GM21423 (cell line): ENCODE measurements at regions not wholly inside any gene's neighbourhood (a gene's known extent, or its start where the extent isn't known, plus 50 kb on each side); places are given as distances from the start of the nearest gene placed in this dataset.

Source experiments
- ATAC-seq: cut with Tn5 transposase; IDR thresholded peaks from one replicate; pipeline ENCODE4 v1.9.1; 2021; ENCODE audit warnings: mild to moderate bottlenecking, moderate library complexity; ENCODE audit not compliant: unreplicated experiment

GRCh38 chr21:25385341-25385740, 221.9 kb downstream of the MRPL39 start:
- ATAC-seq: no peak

GRCh38 chr21:25384782-25385181, 222.5 kb downstream of the MRPL39 start:
- no peak for ATAC-seq

- no peak for ATAC-seq
These were observed 223.7 kb downstream of the MRPL39 start for GRCh38 chr21:25383545-25383944.

GRCh38 chr21:25381936-25382452, 225.3 kb downstream of the MRPL39 start:
- ATAC-seq: no peak

GRCh38 chr21:25375675-25376074, 231.6 kb downstream of the MRPL39 start:
- ATAC-seq: no peak

- ATAC-seq: no peak
These were observed 233.9 kb downstream of the MRPL39 start for GRCh38 chr21:25373126-25374082.

- no peak for ATAC-seq
These were observed 235.3 kb downstream of the MRPL39 start for GRCh38 chr21:25371841-25372425.

- no peak for ATAC-seq
These were observed 237.0 kb downstream of the MRPL39 start for GRCh38 chr21:25370311-25370744.

GRCh38 chr21:25369524-25370300, 237.6 kb downstream of the MRPL39 start:
- ATAC-seq: no peak

GRCh38 chr21:25368531-25368930, 238.8 kb downstream of the MRPL39 start:
- no peak for ATAC-seq

- no peak for ATAC-seq
These were observed 241.2 kb downstream of the MRPL39 start for GRCh38 chr21:25366116-25366515.

- no peak for ATAC-seq
These were observed 244.7 kb downstream of the MRPL39 start for GRCh38 chr21:25362375-25363267.

GRCh38 chr21:25361765-25362164, 245.5 kb downstream of the MRPL39 start:
- ATAC-seq: no peak

GRCh38 chr21:25361097-25361496, 246.2 kb downstream of the MRPL39 start:
- ATAC-seq: no peak

GRCh38 chr21:25360593-25360992, 246.7 kb downstream of the MRPL39 start:
- ATAC-seq: no peak

GRCh38 chr21:25359724-25360123, 247.6 kb downstream of the MRPL39 start:
- no peak for ATAC-seq

- no peak for ATAC-seq
These were observed 257.2 kb downstream of the MRPL39 start for GRCh38 chr21:25350056-25350455.

- no peak for ATAC-seq
These were observed 263.3 kb downstream of the MRPL39 start for GRCh38 chr21:25343774-25344545.

GRCh38 chr21:25342816-25343215, 264.5 kb downstream of the MRPL39 start:
- no peak for ATAC-seq
